GM12864 (cell line): ENCODE measurements at regions not wholly inside any gene's neighbourhood (a gene's known extent, or its start where the extent isn't known, plus 50 kb on each side); places are given as distances from the start of the nearest gene placed in this dataset.

Experiments
- DNase-seq: peaks from one replicate; pipeline ENCODE4 v3.0.0-alpha.2; 2011; ENCODE audit warnings: low read depth
- H3K4me3 ChIP-seq: 2 replicates; pipeline ENCODE4 v1.5.1; 2011; ENCODE audit warnings: mild to moderate bottlenecking, low read depth, low read length, control low read depth
- TF ChIP-seq, protein P1 (sequence below): IDR thresholded peaks from 2 replicates; pipeline ENCODE4 v1.5.1; 2011; ENCODE audit warnings: low read depth, mild to moderate bottlenecking, moderate library complexity, low read length, control low read depth, inconsistent platforms; ENCODE audit errors: missing control alignments

DNA sequence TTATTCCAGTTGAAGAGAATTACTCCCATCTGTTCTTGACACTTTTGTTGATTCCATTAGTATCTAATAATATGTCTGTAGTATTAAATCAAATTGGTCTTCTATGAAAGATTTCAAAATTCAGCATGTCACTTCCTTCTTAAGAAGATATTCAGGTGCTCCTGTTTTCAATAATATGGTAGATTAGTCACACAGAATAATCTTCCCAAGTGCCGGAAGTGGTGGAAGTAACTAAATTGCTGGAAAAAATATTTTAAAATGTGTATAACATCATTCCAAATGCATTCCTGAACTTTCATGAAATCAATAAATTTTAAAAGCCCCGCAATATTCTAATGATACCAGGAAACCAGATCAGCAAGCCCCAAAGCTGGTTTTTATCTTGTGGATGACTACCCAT, 281.3 kb downstream of the EPM2A start:
- DNase-seq = no peak
- H3K4me3 ChIP-seq = no peak overlapping the region
- TF ChIP-seq, protein P1, sequence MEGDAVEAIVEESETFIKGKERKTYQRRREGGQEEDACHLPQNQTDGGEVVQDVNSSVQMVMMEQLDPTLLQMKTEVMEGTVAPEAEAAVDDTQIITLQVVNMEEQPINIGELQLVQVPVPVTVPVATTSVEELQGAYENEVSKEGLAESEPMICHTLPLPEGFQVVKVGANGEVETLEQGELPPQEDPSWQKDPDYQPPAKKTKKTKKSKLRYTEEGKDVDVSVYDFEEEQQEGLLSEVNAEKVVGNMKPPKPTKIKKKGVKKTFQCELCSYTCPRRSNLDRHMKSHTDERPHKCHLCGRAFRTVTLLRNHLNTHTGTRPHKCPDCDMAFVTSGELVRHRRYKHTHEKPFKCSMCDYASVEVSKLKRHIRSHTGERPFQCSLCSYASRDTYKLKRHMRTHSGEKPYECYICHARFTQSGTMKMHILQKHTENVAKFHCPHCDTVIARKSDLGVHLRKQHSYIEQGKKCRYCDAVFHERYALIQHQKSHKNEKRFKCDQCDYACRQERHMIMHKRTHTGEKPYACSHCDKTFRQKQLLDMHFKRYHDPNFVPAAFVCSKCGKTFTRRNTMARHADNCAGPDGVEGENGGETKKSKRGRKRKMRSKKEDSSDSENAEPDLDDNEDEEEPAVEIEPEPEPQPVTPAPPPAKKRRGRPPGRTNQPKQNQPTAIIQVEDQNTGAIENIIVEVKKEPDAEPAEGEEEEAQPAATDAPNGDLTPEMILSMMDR = no peak

DNA sequence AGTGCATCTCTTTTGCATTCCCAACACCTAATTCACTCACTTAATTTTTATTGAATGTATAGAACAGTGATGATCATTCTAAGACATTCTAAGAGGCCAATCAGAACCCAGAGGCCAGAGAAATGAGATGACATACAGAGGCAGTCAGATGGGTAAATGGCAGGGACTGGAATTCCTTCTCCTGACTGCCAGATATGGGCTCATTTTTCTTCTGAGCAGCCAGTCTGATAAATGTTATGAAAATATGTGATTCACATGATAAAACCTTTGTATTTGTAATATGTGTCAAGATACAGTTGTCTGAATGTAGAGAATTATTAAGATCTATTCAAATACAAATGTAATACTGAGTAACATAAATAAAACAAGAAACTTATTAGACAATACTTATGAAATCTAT, 277.8 kb downstream of the EPM2A start:
- DNase-seq = no peak
- H3K4me3 ChIP-seq = no peak overlapping the region
- TF ChIP-seq, protein P1 = no peak

DNA sequence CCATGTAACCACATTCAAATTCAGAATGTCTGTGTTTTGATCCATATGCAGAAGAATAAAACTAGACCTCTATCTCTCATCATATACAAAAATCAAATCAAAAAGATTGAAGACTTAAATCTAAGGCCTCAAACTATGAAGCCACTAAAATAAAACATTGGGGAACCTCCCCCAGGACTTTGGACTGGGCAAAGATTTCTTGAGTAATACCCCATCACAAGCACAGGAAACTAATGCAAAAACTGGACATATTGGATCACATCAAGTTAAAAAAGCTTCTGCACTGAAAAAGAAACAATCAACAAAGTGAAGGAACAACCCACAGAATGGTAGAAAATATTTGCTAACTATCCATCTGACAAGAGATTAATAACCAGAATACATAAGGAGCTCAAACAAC, 266.8 kb downstream of the EPM2A start:
- TF ChIP-seq, protein P1 = no peak
- no peak overlapping the region for H3K4me3 ChIP-seq
- DNase-seq = no peak

DNA sequence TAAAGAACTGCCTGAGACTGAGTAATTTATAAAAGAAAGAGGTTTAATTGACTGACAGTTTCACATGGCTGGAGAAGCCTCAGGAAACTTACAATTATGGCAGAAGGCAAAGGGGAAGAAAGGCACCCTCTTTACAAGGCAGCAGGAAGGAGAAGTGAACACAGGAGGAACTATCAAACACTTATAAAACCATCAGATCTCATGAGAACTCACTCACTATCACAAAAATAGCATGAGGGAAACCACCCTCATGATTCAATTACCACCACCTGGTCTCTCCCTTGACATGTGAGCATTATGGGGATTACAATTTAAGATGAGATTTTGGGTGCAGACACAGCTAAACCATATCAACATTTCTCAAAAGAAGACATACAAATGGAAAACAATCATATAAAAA, 266.3 kb downstream of the EPM2A start:
- no peak for DNase-seq
- TF ChIP-seq, protein P1 = no peak
- no peak overlapping the region for H3K4me3 ChIP-seq

DNA sequence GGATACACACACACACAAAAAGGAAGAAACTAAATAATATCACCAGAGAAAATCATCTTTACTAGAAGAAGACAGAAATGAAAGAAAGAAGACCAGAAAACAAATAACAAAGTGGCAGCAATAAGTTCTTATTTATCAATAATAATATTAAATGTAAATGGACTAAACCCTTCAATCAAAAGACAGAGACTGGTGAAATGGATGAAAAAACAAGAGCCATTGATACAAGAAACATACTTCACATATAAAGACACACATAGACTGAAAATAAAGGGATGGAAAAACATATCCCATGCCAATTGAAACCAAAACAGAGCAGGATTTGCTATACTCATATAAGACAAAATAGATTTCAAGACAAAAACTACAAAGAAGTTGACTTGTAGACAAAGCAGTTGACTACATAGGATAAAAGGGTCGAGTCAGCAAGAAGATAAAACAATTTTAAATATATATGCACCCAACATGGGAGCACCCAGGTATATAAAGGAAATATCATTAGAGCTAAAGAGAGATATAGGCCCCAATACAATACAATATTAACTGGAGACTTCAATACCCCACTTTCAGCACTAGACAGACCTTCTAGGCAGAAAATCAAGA, 259.4 kb downstream of the EPM2A start:
- no peak for DNase-seq
- no peak overlapping the region for H3K4me3 ChIP-seq
- TF ChIP-seq, protein P1 = no peak

DNA sequence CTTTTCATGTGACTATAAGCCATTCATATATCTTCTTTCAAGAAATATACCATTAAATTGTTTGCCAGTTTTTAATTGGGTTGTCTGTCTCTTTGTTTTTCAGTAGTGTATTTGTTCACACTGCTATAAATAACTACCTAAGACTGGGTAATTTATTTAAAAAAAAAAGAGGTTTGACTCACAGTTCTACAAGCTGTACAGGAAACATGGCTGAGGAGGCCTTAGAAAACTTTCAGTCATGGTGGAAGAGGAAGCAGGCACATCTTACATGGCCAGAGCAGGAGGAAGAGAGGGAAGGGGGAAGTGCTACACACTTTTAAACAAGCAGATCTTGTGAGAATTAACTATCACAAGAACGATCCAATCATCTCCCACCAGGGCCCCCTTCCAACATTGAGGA, 255.3 kb downstream of the EPM2A start:
- no peak overlapping the region for H3K4me3 ChIP-seq
- TF ChIP-seq, protein P1 = no peak
- no peak for DNase-seq
